ENCODE measurements at regions not wholly inside any gene's neighbourhood (a gene's known extent, or its start where the extent isn't known, plus 50 kb on each side); places are given as distances from the start of the nearest gene placed in this dataset.
A peak's percentile ranks its signal among the peaks of the same experiment; 100 is the strongest.
"Not testable (repeated sequence)": the region's sequence is repeated elsewhere in the genome, so short reads cannot be mapped to it uniquely, and the experiment has no call there.

DNA sequence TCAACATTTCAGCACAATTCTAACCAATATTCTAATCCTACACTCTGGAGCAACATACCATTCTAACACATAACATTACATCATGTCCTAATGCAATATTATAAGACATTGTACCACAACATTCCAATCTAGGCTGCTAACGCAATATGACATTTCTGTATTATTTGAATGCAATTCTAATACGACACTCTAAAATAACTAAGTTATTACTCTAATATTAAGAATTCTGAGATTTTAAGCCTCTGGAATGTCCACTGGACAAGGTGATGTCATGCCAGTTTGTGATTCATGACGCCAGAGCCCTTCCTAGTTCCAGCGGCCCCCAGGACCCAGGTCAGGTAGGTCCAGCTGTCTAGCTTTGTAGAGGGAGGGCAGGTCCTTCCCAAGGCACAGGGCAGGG lies 69.7 kb upstream of the SIRPA start:
- DNase-seq, result peak; percentile 32

DNA sequence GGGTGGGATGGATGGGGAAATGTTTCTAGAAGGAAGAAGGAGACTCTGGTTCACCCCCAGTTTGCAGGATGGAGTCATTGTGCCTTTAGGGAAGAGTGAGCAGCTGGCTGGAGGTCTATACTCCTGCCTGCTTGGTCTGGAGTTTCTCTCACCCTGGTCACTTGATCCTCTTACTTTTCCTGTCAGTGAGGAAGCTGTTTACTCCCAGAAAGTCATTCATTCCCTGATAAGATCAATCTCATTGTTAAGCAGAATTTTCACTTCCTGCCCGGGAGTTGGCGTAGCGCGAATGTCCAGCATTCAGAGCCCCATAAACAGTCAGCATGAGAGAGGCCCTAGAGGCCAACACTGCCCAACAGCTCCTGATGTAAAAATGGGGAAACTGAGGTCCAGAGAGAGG lies 70.4 kb upstream of the SIRPA start:
- DNase-seq, result no peak

GRCh38 chr20:1824181-1824580 lies 71.0 kb upstream of the SIRPA start:
- no peak for DNase-seq

- no peak for DNase-seq
Measured at GRCh38 chr20:1823450-1823844, 71.8 kb upstream of the SIRPA start.

GRCh38 chr20:1822564-1823449 lies 72.4 kb upstream of the SIRPA start:
- no peak for DNase-seq

- no peak for DNase-seq
Measured at GRCh38 chr20:1820138-1821079, 74.8 kb upstream of the SIRPA start.

DNA sequence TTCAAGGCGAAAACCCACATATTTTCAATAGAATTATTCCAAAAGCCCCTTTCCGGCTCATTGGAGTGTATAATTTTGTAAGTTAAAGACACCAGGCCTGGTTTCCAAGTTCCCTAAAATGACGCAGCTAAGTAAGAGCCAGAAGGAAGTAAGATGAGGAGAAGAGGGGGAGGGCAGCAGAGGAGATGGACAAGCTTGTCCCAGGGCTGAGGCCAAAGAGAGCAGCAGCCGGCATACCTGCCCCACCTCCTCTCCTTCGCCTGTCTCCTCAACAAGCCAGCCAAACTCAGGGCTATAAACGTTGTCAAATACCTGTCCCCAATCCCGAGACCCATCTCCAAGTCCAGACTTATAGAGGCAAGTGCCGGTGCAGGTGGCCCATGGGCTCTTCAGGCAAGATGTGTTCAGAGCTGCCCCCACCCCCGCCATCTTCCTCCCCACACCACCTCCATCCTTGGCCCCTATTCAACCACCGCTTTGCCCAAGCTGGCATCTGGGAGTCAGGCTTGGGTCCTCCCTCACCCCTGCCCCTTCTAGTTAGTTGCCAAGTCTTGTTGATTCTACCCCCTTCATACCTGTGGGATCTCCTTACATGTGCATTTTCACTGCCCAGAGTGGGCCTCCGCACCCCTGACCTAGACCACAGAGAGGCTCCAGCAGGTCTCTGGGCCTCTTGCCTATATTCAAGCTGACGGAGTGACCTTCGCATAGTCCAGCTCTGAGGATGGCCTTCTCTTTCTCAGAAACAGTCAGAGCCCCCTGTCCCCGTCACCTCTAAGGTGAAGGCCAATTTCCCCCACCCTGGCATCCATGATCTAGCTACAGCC lies 75.7 kb upstream of the SIRPA start:
- DNase-seq, result no peak

DNA sequence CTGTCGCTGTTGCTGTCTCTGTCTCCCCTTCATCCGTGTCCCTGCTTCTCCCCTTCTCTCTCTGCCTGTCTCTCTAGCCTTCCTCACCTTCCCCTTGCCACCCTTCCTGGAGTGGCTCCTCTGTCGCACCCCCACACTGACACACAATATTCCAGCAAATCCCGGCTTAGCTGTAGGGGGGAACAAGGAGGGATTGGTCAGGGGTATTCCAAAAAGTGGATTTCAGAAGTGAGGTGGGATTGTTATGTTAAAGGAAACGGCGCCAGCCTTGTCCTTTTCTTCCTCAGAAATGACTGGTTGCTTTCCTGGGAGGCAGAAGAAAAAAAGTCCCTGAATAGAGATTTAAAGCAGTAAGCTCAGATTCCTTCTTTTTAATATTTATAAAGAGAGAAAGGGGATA lies 76.3 kb upstream of the SIRPA start:
- no peak for DNase-seq

DNA sequence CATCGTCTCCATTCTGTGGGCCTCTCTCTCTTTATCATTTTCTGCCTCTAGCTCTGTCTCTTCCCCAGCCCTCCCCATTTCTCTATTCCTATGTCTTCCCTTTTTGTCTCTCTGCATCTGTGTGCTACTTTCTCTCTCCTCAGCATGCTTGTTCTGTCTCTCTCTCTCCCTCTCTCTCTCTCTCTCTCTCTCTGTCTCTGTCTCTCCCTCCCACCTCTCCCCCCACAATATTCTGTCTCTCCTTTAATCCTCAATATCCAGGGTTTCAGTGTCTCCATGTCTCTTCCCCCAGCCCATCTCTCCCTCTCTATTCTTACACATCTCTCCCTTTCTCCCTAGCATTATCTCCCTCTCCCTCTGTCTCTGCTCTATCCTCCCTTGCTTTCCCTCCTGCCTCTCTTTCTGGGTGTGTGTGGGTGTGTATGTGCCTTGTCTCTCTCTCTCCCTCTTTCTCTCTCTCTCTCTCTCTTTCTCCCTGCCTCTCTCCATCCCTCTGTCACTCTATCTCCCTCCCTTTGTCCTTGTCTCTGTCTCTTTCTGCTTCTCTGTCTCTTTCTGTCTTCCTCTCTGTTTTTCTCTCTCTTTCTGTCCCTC lies 76.9 kb upstream of the SIRPA start:
- DNase-seq, result no peak

DNA sequence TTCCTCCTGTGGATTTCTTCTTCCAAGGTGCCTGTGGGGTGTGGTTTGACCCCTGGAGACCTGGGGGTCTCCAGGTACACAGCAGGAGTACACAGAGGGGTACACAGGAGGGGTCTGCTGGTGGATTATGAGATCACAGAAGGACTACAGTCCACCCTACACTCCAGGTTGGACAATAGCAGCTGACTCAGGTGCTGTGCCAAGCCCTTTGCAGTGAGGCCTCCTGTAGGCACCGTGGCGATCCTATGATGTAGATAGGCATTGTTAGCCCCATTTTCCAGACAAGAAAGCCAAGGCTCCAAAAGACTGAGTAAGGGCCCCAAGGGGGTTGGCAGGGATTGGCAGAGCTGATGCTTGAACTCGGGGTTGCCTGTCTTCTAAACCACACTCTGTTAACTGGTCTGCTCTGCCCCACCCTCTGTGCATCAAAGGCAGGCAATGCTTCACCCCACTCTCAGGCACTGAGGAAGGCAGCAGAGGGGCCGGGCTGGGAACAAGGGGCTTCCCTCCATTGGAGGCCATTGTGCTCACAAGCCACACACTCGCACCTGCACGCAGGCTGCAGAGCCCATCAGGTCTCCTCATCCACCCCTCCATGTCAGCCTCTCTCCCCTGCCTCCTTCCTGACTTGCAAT lies 77.5 kb upstream of the SIRPA start:
- DNase-seq, result no peak

DNA sequence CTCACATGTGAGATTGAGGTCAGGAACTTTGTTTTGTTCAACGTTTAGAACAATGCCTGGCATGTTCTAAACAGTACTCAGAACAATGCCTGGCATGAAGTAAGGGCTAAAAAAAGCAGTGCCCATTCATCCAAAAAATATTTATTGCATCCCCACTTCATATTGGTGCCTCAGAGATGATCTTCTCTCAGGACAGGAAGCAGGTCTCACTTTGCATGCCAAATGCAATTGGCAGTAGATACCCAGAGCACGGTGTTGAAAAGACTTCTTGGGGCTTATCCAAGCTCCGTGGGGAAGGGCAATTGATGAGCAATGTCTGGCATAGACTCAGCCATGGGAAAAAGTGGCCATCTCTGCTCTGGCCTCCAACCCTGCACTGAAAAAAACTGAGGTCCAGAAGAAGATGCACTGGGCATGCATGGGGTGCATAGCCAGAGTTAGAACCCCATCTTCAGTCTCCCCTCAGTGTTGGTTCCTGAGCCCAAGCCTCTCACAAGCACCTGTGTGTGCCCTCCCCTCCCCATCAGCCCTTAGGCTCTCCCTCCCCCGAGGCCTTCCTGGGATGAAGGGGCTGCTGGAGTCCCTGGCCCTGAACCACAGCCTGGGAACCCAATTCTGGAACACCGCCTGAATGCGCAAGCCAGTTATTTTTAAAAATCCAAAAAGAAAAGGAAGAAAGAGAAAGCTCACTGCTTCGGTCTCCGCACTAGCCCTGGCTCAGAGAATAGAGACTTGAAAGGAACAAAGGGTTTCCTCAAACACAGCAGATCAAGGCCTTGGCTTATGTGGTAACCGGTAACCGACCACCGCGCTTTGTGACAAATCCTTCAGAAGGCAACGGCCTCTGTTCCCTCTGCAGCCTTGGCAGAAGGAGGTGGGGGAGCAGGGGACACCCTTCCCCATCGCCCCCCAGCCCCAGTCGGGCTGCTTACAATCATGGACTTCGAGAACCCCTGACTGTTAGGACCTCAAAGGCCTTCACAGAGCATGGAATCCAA lies 78.5 kb upstream of the SIRPA start:
- peak; percentile 56 for DNase-seq

DNA sequence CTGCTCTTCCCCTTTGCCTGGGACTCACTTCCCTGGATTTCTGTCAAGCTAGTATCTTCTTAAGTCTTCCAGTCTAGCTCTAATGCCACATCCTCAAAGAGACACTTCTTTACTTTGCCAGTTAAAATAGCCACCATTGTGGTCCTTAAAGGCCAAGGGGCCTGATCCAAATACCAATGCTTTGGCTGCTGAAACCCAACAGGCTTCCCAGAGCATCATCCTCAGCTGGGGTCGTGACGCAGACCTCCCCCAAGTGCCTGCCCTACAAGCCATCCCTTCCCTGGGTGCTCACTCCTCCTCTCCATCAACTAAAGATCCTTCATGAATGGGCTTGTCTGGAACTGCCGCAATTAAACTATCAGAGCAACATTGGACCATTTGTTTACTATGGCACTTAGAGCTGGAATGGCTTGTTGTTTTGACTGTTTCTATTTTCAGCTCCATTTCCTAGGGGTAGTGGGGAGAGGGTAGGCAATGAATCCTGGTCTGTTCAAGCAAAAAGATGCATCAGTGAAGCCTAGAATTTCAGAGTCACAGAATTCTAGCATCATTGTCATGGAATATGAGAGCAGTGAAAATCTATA lies 79.6 kb upstream of the SIRPA start:
- no peak for DNase-seq

DNA sequence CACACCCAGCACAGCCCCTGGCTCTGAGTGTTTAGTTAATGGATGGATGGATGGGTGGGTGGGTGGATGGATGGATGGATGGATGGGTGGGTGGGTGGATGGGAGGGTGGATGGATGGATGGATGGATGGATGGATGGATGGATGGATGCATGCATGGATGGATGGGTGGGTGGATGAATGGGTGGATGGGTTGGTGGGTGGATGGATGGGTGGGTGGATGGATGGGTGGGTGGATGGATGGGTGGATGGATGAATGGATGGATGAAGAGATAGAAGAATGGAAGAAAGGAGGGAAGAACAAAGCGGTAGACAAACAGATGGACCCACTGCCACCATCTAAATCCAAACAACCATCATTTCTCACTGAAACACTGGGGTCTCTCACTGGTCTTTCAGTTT lies 80.3 kb upstream of the SIRPA start:
- not testable (repeated sequence) for DNase-seq

GRCh38 chr20:1813674-1814635 lies 81.3 kb upstream of the SIRPA start:
- no peak for DNase-seq

DNA sequence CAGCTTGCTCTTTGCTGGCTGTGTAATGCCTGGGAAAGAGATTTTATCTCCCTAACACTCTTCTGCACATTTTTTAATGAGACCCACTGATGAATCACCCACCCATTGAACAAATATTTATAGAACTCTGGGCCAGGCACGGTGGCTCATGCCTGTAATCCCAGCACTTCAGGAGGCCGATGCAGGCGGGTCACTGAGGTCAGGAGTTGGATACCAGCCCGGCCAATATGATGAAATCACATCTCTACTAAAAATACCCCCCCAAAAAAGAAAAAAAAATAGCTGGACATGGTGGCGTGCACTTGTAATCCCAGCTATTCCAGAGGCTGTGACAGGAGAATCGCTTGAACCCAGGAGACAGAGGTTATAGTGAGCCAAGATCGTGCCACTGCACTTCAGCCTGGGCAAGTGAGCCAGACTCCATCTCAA lies 82.1 kb upstream of the SIRPA start:
- DNase-seq, result peak; percentile 77

DNA sequence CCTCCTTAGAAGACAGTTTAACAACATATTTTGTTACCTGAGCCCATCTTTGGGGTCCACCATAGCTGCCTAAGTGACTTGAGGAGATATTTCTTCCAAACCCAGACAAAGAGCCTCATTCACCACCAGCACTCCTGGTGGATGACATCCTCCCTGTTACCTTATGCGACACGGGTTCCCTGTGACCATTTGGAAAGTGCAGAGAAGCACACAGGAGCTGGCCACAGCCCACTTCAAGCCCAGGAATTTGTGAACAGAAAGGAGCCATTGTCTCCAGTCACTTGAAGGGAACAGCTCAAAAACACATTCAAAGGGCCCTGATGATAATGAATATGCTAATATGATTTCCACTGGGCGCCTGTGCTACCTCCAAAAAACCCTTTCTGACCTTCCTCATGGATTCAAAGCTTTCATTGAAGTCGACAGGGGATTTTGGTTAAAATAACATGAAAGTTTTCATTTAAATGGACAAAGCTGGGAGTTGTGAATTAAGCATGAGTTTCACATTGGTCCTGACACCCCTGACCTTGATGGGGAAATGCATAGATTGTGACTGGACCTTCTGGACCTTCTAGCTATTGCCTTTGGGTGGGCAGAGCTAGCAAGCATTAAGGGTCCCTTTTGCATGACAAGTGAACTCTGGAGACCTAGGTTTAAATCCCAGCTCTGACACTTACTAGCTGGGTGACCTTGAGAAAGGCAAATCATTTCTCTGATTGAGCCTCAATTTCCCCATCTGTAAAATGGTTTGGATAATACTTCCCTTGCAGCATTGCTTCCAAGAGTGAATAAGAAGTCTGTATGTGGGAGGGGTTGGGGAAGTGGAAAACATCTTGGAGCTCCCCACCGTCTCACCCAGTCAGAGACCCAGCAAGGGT lies 83.3 kb upstream of the SIRPA start:
- no peak for DNase-seq

DNA sequence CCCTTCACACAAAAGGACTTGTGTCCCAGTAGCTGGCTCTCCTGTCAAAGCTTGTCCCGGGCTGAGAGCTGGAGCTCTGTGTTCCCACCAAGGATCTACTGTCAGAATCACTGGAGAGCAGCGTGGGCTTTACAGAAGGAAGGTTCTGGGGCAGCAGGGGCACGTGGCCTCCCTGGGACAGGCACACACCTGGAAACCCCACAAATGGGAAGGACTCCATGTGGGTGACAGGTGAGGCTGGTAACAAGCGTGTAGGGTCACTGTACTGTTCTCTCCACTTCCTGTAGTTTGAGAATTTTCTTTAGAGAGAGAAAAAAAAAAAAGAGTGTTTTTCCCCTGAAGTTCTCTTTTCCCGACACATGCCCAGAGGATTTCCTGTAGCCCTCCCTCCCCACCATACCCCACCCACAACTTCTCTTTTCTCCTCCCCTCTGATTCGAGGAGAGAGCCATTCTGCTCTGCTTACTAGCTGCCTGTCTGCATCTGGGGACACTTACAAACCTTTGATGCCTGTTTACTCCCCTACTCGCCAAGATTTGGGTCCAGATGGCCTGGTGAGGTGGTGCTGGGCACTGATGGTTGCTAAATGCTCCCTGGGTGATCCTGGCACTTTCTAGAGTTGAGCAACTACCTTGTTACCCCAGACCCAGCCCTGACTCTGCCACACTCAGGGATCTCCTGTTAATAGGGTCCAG lies 84.1 kb upstream of the SIRPA start:
- no peak for DNase-seq

Data from NCI-H226 (cell line).